SIG-M5 treated with dmso at 0.1 percent for 504 hours (cell line): ENCODE measurements at regions not wholly inside any gene's neighbourhood (a gene's known extent, or its start where the extent isn't known, plus 50 kb on each side); places are given as distances from the start of the nearest gene placed in this dataset.

ENCODE experiments used
- DNase-seq: peaks from one replicate; lab custom pipeline; 2025; ENCODE audit not compliant: unreplicated experiment; lab: John Stamatoyannopoulos, UW

DNA sequence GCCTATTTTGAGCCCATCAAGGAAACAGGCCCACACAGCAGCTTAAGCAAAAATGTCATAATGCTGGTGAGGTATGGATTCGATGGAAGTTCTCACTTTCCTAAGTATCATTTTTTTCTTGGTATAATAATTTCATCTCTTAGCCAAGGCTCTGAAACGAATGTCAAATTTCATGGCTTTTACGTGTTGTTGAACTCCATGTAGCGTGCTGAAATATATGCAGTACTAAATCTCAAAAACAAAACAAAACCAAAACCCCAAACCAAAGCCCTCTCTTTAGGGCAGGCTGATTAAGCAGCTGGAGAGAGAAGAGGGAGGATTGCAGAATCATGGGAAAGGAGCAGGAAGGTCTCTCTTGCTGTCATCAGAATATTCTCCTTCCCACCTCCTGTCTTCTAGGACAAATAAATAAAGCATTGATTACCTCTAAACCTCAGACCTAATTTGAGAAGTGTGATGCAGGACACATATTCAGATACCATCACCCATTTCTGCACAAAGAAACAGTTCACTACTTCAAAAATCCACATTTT lies 58.3 kb downstream of the TMEM174 start:
- DNase-seq = no peak

DNA sequence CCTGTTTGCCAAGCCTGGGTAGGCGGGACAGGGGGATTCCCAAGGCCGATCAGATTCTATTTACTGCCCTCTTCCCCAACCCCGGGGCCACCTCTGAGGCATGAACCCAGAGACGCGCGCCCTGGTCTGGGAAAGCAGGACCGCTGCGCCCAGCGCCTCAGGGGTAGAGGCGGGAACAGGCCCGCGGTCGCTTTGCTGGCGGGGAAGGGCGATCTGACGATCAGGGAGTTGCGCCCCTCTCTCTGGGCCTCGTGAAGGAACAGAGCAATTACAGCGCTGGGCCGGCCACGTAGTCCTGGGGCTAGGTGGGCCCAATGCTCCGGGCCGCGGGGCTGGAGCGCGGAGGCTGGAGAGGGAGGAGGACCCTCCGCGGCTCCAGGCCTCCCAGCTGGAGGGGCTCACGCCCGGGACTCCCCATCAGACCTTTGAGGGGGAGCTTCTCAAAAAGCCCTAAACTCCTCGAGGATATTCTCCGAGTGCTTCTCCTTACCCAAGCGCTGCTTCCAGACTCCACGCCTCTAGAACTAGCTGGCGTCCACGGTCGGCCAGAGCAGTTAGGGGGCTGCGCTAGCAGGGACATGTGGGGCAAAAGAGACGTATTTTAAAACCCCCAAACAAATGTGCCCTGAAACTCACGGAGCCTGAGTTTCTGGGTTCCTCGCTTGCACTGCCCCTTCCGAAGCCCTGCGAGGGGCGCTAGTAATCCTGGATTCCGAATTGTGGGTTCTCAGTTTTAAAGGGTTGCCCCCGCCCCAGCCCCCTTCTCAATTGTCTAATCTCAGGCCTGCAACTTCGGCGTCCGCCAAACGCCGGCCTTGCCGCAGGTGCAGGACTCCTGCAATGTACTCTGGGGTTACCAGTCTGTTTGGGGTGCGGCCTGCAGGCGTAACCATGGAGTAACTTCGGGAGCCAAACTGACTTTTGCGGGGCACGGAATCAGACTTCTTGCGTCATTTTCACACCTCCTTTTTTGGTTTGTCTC lies 57.6 kb downstream of the TMEM174 start:
- no peak for DNase-seq

DNA sequence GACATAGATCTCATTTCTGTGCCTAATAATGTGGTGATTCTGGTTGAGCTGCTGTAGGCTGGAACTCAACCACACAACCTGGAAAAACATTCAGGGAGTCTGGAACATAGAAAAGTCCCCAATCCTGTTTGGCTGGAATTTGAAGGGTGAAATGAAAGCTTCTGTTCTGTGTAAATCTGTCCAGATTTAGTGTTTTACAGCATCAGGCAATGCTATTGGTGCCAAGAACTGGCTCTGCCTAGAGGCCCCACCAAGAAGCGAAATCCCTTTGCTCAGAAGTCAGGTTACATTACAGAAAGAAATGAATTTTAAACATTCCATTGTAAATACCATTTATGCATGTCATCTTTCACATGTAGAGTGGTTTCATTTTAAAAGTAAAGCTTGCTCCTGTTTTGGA lies 56.3 kb downstream of the TMEM174 start:
- no peak for DNase-seq

DNA sequence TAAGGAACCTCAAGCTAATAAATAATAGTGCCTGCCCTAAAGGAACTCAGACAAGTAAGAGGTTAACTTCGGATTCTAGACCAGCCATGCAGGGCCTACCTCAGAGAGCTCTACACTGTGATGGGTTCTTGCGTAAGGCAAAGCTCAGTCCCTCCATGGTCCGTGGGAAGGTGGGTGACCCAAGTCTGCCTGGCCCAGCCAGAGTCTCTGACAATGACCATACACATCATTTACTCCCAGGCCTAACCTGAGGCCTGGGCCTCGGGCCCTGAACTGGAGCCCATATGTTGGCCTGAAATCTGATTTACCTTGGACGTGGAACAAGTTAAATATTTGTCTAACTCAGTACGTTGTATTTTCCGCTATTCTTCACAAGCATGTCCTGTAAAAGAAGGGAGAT lies 55.1 kb downstream of the TMEM174 start:
- DNase-seq = no peak
